K562 (cell line): ENCODE measurements at regions not wholly inside any gene's neighbourhood (a gene's known extent, or its start where the extent isn't known, plus 50 kb on each side); places are given as distances from the start of the nearest gene placed in this dataset.

ENCODE experiments used
- CBFB ChIP-seq: sonication (generic); formaldehyde crosslinking; IDR thresholded peaks from 2 replicates; pipeline ENCODE4 v1.4.0; 2020; ENCODE audit warnings: mild to moderate bottlenecking, missing genetic modification reagents
- GATA2 ChIP-seq: sonication (generic); formaldehyde crosslinking; IDR thresholded peaks from 2 replicates; pipeline ENCODE4 v1.4.0; 2020; ENCODE audit warnings: mild to moderate bottlenecking, missing genetic modification reagents
- NR3C1 ChIP-seq: sonication (generic); formaldehyde crosslinking; IDR thresholded peaks from 2 replicates; pipeline ENCODE4 v1.8.1; 2022; ENCODE audit warnings: missing genetic modification reagents
- POU5F1 ChIP-seq: fragments of 150-350 bp; IDR thresholded peaks from 2 replicates; pipeline ENCODE4 v1.6.1; 2014; ENCODE audit warnings: borderline replicate concordance, low read length, low read depth, mild to moderate bottlenecking; ENCODE audit not compliant: partially characterized antibody
- SREBF2 ChIP-seq: sonication (generic); formaldehyde crosslinking; IDR thresholded peaks from 2 replicates; pipeline ENCODE4 v1.4.0; 2020; ENCODE audit warnings: mild to moderate bottlenecking, missing genetic modification reagents
- TRIM28 ChIP-seq: fragments of 450-650 bp; IDR thresholded peaks from 2 replicates; pipeline ENCODE4 v1.6.1; 2017
- ZBTB9 ChIP-seq: fragments of 450-650 bp; formaldehyde crosslinking; IDR thresholded peaks from 2 replicates; pipeline ENCODE4 v1.4.0; 2020; ENCODE audit warnings: mild to moderate bottlenecking, moderate library complexity
- ZNF512 ChIP-seq: IDR thresholded peaks from 2 replicates; pipeline ENCODE4 v1.6.1; 2016; ENCODE audit warnings: missing genetic modification characterization, missing compliant biosample characterization
- ZSCAN29 ChIP-seq: fragments of 450-650 bp; IDR thresholded peaks from 2 replicates; pipeline ENCODE4 v1.6.1; 2017
- TF ChIP-seq, protein P1 (sequence below): sonication (generic); formaldehyde crosslinking; IDR thresholded peaks from 2 replicates; pipeline ENCODE4 v1.8.0; 2022; ENCODE audit warnings: mild to moderate bottlenecking, low read depth, missing genetic modification reagents
- TF ChIP-seq, protein P2 (sequence below): sonication (generic); formaldehyde crosslinking; IDR thresholded peaks from 2 replicates; pipeline ENCODE4 v1.8.1; 2023; ENCODE audit warnings: missing genetic modification reagents, mild to moderate bottlenecking, borderline replicate concordance
- TF ChIP-seq, protein P3 (sequence below): fragments of 450-650 bp; IDR thresholded peaks from 2 replicates; pipeline ENCODE4 v1.6.1; 2018; ENCODE audit warnings: mild to moderate bottlenecking, low read depth; ENCODE audit not compliant: partially characterized antibody

DNA sequence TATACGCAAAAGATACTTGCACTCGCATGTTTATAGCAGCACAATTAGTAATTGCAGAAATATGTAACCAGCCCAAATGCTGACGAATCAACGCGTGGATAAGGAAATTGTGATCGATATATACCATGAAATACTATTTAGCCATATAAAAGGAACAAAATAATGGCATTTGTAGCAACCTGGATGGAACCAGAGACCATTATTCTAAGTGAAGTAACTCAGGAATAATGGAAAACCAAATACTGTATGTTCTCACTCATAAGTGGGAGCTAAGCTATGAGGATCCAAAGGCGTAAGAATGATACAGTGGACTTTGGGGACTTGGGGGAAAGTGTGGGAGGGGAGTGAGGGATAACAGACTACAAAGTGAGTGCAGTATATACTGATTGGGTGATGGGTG lies 1008.0 kb upstream of the CRIM1 start:
- TF ChIP-seq, protein P1, sequence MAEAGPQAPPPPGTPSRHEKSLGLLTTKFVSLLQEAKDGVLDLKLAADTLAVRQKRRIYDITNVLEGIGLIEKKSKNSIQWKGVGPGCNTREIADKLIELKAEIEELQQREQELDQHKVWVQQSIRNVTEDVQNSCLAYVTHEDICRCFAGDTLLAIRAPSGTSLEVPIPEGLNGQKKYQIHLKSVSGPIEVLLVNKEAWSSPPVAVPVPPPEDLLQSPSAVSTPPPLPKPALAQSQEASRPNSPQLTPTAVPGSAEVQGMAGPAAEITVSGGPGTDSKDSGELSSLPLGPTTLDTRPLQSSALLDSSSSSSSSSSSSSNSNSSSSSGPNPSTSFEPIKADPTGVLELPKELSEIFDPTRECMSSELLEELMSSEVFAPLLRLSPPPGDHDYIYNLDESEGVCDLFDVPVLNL (CRISPR knock-in tag): no peak
- TF ChIP-seq, protein P2, sequence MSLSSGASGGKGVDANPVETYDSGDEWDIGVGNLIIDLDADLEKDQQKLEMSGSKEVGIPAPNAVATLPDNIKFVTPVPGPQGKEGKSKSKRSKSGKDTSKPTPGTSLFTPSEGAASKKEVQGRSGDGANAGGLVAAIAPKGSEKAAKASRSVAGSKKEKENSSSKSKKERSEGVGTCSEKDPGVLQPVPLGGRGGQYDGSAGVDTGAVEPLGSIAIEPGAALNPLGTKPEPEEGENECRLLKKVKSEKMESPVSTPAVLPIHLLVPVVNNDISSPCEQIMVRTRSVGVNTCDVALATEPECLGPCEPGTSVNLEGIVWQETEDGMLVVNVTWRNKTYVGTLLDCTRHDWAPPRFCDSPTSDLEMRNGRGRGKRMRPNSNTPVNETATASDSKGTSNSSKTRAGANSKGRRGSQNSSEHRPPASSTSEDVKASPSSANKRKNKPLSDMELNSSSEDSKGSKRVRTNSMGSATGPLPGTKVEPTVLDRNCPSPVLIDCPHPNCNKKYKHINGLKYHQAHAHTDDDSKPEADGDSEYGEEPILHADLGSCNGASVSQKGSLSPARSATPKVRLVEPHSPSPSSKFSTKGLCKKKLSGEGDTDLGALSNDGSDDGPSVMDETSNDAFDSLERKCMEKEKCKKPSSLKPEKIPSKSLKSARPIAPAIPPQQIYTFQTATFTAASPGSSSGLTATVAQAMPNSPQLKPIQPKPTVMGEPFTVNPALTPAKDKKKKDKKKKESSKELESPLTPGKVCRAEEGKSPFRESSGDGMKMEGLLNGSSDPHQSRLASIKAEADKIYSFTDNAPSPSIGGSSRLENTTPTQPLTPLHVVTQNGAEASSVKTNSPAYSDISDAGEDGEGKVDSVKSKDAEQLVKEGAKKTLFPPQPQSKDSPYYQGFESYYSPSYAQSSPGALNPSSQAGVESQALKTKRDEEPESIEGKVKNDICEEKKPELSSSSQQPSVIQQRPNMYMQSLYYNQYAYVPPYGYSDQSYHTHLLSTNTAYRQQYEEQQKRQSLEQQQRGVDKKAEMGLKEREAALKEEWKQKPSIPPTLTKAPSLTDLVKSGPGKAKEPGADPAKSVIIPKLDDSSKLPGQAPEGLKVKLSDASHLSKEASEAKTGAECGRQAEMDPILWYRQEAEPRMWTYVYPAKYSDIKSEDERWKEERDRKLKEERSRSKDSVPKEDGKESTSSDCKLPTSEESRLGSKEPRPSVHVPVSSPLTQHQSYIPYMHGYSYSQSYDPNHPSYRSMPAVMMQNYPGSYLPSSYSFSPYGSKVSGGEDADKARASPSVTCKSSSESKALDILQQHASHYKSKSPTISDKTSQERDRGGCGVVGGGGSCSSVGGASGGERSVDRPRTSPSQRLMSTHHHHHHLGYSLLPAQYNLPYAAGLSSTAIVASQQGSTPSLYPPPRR (CRISPR knock-in tag): no peak
- no peak for TF ChIP-seq NR3C1 (CRISPR knock-in tag)
- no peak for TF ChIP-seq POU5F1
- no peak for TF ChIP-seq SREBF2 (CRISPR knock-in tag)
- no peak for TF ChIP-seq TRIM28
- TF ChIP-seq CBFB (CRISPR knock-in tag): no peak
- TF ChIP-seq, protein P3, sequence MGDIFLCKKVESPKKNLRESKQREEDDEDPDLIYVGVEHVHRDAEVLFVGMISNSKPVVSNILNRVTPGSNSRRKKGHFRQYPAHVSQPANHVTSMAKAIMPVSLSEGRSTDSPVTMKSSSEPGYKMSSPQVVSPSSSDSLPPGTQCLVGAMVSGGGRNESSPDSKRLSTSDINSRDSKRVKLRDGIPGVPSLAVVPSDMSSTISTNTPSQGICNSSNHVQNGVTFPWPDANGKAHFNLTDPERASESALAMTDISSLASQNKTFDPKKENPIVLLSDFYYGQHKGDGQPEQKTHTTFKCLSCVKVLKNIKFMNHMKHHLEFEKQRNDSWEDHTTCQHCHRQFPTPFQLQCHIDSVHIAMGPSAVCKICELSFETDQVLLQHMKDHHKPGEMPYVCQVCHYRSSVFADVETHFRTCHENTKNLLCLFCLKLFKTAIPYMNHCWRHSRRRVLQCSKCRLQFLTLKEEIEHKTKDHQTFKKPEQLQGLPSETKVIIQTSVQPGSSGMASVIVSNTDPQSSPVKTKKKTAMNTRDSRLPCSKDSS: no peak
- no peak for TF ChIP-seq GATA2 (CRISPR knock-in tag)
- no peak for TF ChIP-seq ZNF512 (tag)
- no peak for TF ChIP-seq ZBTB9 (CRISPR knock-in tag)
- no peak for TF ChIP-seq ZSCAN29
